Kidney epithelial cell (primary cell): ENCODE measurements at regions not wholly inside any gene's neighbourhood (a gene's known extent, or its start where the extent isn't known, plus 50 kb on each side); places are given as distances from the start of the nearest gene placed in this dataset.

ENCODE experiments used
- DNase-seq: peaks from one replicate; pipeline ENCODE4 v3.0.0-alpha.2; 2010; ENCODE audit warnings: low read depth
- H3K27me3 ChIP-seq: 2 replicates; pipeline ENCODE4 v1.6.0; 2011; ENCODE audit warnings: low read length; ENCODE audit not compliant: control insufficient read depth, insufficient read depth
- H3K36me3 ChIP-seq: 2 replicates; pipeline ENCODE4 v1.5.1; 2011; ENCODE audit warnings: low read length; ENCODE audit not compliant: control insufficient read depth, insufficient read depth
- H3K4me3 ChIP-seq: 2 replicates; pipeline ENCODE4 v1.5.1; 2011; ENCODE audit warnings: low read depth, mild to moderate bottlenecking, control low read depth, low read length
- TF ChIP-seq, protein P1 (sequence below): IDR thresholded peaks from 2 replicates; pipeline ENCODE4 v1.5.1; 2011; ENCODE audit warnings: mild to moderate bottlenecking, moderate library complexity, low read length, control low read depth, inconsistent platforms; ENCODE audit not compliant: insufficient read depth, poor library complexity, severe bottlenecking

GRCh38 chr12:4036671-4037271 lies 163.6 kb upstream of the PARP11 start:
- Histone ChIP-seq H3K4me3 (no peak overlapping the region), H3K36me3 (no peaks in the 10 kb centered on the region), H3K27me3 (peaks cover 16% of the 10 kb centered on the region)
- TF ChIP-seq, protein P1, sequence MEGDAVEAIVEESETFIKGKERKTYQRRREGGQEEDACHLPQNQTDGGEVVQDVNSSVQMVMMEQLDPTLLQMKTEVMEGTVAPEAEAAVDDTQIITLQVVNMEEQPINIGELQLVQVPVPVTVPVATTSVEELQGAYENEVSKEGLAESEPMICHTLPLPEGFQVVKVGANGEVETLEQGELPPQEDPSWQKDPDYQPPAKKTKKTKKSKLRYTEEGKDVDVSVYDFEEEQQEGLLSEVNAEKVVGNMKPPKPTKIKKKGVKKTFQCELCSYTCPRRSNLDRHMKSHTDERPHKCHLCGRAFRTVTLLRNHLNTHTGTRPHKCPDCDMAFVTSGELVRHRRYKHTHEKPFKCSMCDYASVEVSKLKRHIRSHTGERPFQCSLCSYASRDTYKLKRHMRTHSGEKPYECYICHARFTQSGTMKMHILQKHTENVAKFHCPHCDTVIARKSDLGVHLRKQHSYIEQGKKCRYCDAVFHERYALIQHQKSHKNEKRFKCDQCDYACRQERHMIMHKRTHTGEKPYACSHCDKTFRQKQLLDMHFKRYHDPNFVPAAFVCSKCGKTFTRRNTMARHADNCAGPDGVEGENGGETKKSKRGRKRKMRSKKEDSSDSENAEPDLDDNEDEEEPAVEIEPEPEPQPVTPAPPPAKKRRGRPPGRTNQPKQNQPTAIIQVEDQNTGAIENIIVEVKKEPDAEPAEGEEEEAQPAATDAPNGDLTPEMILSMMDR, result no peak
- no peak for DNase-seq

GRCh38 chr12:4034921-4035320 lies 161.7 kb upstream of the PARP11 start:
- TF ChIP-seq, protein P1, result no peak
- Histone ChIP-seq H3K27me3 (peaks cover 9% of the 10 kb centered on the region), H3K36me3 (no peaks in the 10 kb centered on the region), H3K4me3 (no peak overlapping the region)
- DNase-seq, result no peak

GRCh38 chr12:4032924-4033615 lies 159.9 kb upstream of the PARP11 start:
- no peak for DNase-seq
- TF ChIP-seq, protein P1, result no peak
- H3K36me3 ChIP-seq, result no peaks in the 10 kb centered on the region
- no peak overlapping the region for H3K4me3 ChIP-seq
- H3K27me3 ChIP-seq, result peaks cover under 1% of the 10 kb centered on the region

DNA sequence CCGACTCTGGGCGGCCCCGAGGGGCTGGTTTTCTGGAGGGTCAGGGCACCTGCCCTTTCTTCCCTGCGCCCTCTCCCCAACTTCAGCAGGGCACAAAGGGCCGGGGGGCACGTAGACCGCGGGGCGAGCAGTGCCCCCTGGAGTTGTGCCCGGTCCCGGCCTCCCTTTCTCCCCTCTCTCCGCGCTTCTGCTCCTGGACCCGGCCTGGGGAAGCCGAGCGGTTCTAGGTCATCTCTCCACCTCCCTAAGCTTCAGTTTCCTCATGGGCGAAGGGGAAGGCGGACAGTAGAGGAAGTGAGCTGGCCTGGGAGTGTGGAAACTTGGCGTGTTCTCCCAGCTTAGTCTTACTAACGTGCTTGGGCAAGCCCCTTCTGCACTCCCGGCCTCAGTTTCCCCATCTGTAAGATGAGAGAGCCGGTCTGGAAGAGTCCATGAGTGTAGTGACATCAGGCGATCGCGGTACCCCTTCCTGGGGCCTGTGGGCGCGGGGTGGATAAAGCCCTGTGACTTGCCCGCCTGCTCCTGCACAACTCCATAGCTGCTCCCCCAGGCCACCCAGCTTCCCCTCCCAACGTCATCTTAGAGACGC lies 158.6 kb upstream of the PARP11 start:
- Histone ChIP-seq H3K27me3 (no peaks in the 10 kb centered on the region), H3K4me3 (peak overlapping the region; percentile 14), H3K36me3 (no peaks in the 10 kb centered on the region)
- TF ChIP-seq, protein P1, result no peak
- DNase-seq, result no peak

GRCh38 chr12:4030929-4031702 lies 157.9 kb upstream of the PARP11 start:
- TF ChIP-seq, protein P1, result no peak
- H3K4me3 ChIP-seq, result peak overlapping the region; percentile 14
- H3K27me3 ChIP-seq, result peaks cover 1% of the 10 kb centered on the region
- DNase-seq, result peak; percentile 96
- no peaks in the 10 kb centered on the region for H3K36me3 ChIP-seq
